IPS-18a (cell line): ENCODE measurements at regions not wholly inside any gene's neighbourhood (a gene's known extent, or its start where the extent isn't known, plus 50 kb on each side); places are given as distances from the start of the nearest gene placed in this dataset.

Experiments used
- H3K27ac ChIP-seq: one replicate; pipeline ENCODE4 v1.5.1; 2013; ENCODE audit warnings: low read length
- H3K27me3 ChIP-seq: one replicate; pipeline ENCODE4 v1.6.1; 2013; ENCODE audit warnings: mild to moderate bottlenecking, low read length; ENCODE audit not compliant: control insufficient read depth, insufficient read depth
- H3K36me3 ChIP-seq: one replicate; pipeline ENCODE4 v1.6.1; 2013; ENCODE audit warnings: low read depth, low read length; ENCODE audit not compliant: control insufficient read depth
- H3K4me1 ChIP-seq: one replicate; pipeline ENCODE4 v1.6.1; 2013; ENCODE audit warnings: low read depth, low read length; ENCODE audit not compliant: control insufficient read depth
- H3K4me3 ChIP-seq: one replicate; pipeline ENCODE4 v1.5.1; 2013; ENCODE audit warnings: low read length
- H3K9ac ChIP-seq: one replicate; pipeline ENCODE4 v1.6.1; 2013; ENCODE audit warnings: mild to moderate bottlenecking, low read length, moderate library complexity
- H3K9me3 ChIP-seq: one replicate; pipeline ENCODE4 v1.6.1; 2013; ENCODE audit warnings: low read depth, low read length; ENCODE audit not compliant: control insufficient read depth

DNA sequence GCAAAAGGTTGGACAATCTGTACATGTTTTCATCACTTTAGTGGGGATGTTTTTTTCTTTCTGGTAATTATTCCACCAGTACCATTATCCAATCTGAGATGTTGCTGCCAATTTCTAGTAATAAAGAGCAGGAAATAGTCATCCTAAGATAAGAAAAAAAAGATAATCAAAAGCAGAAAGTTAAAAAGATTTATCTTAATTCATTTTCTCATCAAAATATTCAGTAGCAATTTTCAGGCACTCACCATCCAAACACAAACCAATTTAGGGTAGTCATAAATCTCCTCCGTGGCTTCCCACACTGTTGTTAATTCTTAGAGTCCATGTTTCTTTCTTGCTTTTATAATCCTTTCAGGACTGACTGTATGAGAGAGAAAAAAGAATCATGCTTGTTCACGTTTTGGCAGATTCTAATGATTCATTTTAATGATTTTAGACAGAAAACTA is 263.7 kb upstream of the UGT8 start:
- H3K27me3 ChIP-seq: no peaks in the 10 kb centered on the region
- H3K9ac ChIP-seq: no peak overlapping the region
- H3K9me3 ChIP-seq: no peaks in the 10 kb centered on the region
- no peak overlapping the region for H3K4me3 ChIP-seq
- no peak overlapping the region for H3K27ac ChIP-seq
- H3K36me3 ChIP-seq: no peaks in the 10 kb centered on the region
- H3K4me1 ChIP-seq: no peaks in the 10 kb centered on the region

DNA sequence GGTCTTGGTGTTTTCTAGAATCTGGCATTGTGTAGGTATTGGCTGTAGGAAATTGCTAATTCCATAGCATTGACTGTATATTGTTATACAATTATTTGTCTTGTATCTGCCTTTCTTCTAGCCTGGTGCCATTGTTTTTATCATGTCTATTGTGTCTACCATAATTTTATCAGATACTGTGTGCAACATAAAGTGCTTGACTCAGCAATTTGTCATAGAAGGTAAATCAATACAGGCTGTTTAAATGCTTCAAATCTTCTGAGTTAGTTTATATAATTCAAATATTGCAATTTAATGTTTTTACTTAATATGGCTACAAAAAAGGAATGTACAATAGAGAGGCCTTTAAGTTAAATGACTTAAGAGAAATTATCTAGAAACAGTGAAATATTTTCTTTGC is 263.3 kb upstream of the UGT8 start:
- Histone ChIP-seq H3K27me3 (no peaks in the 10 kb centered on the region), H3K27ac (no peak overlapping the region), H3K9ac (no peak overlapping the region), H3K4me1 (no peaks in the 10 kb centered on the region), H3K9me3 (no peaks in the 10 kb centered on the region), H3K36me3 (no peaks in the 10 kb centered on the region), H3K4me3 (no peak overlapping the region)

DNA sequence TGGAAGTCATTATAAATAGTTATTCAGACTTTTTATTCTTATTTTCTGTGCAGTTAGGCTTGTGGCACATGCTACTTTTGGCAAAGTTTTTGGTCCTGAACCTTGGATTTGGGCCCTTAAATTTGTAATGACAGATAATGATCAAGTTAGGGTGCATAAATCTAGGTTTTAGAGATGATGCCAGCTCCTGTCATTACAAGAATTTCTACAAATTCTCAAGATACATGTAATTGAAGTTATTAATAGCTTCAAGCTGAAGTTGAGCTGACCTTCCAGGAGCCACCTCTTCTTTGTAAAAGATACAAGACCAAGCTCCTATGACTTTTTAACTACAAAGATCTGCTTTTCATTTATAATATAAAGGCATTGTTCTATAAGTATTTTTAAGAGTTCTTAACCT is 255.6 kb upstream of the UGT8 start:
- H3K9ac ChIP-seq: no peak overlapping the region
- no peak overlapping the region for H3K27ac ChIP-seq
- H3K27me3 ChIP-seq: no peaks in the 10 kb centered on the region
- no peaks in the 10 kb centered on the region for H3K4me1 ChIP-seq
- no peaks in the 10 kb centered on the region for H3K9me3 ChIP-seq
- no peaks in the 10 kb centered on the region for H3K36me3 ChIP-seq
- no peak overlapping the region for H3K4me3 ChIP-seq

DNA sequence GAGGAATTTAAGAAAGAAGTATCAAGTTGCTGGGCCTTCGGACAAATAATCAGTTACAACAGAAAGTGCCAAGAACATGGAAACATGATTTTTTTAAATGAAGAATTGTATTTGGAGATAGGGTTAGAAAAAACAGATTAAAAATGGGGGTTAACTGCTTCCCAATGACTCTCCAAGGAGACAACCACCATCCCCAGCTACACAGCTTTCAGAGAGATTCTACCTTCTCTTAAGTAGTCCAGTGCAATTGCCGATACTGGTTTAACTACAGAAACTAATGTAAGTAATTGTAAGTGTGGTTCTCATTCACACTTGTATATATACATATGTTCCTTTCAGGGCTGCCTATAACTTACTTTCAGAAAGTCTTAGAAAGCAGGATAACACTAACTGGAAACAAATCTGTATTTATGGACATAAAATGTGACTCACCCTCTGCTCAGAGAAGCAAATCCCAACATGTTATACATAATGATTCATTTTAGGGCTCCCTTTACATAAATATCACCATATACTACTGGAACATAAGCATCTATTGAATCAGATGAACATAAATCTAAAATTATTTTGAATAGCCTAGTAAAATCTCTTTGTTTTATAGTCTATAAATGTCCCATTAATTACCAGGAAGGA is 248.9 kb upstream of the UGT8 start:
- Histone ChIP-seq H3K9ac (no peak overlapping the region), H3K9me3 (peaks cover 3% of the 10 kb centered on the region), H3K36me3 (no peaks in the 10 kb centered on the region), H3K4me3 (no peak overlapping the region), H3K4me1 (peaks cover 4% of the 10 kb centered on the region), H3K27ac (no peak overlapping the region), H3K27me3 (no peaks in the 10 kb centered on the region)

DNA sequence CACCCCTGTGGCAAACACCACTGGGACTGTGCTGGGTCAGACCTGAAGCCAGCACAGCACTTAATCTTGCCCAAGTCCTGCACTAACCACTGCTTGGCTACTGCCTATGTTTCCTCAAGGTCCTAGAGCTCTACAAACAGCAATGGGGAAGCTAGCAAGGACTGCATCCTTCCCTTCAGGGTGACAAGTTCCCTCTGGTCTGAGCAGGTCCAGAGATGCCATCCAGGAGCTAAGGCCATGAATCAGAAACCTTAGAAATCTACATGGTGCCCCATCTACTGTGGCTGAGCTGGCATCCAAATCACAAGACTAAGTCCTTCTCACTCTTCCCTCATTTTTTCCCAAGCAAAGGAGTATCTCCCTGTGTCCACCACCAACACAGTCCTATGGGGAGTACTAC is 239.7 kb upstream of the UGT8 start:
- no peak overlapping the region for H3K27ac ChIP-seq
- H3K4me3 ChIP-seq: no peak overlapping the region
- H3K4me1 ChIP-seq: no peaks in the 10 kb centered on the region
- no peaks in the 10 kb centered on the region for H3K9me3 ChIP-seq
- H3K27me3 ChIP-seq: no peaks in the 10 kb centered on the region
- H3K36me3 ChIP-seq: no peaks in the 10 kb centered on the region
- H3K9ac ChIP-seq: no peak overlapping the region

DNA sequence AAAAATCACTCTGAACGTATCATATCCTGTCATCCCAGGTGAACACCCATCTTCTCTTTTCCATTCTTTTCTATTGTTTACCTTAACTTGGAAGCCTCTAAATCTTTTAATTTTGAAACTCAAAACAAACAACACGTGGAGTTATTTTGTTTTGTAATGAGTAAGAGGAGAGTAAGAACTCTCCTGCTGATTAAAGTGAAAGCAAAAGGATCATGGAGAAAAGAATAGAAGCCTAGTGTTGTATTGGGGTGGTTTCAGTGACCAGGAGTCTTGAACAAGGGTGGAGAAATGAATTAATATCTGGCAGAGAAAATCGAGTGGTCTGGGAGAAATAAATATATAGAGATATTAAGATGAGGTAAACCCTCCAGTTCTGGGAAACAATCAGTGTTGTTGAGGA is 237.4 kb upstream of the UGT8 start:
- Histone ChIP-seq H3K9me3 (no peaks in the 10 kb centered on the region), H3K4me3 (no peak overlapping the region), H3K36me3 (no peaks in the 10 kb centered on the region), H3K27ac (no peak overlapping the region), H3K9ac (no peak overlapping the region), H3K27me3 (no peaks in the 10 kb centered on the region), H3K4me1 (no peaks in the 10 kb centered on the region)

DNA sequence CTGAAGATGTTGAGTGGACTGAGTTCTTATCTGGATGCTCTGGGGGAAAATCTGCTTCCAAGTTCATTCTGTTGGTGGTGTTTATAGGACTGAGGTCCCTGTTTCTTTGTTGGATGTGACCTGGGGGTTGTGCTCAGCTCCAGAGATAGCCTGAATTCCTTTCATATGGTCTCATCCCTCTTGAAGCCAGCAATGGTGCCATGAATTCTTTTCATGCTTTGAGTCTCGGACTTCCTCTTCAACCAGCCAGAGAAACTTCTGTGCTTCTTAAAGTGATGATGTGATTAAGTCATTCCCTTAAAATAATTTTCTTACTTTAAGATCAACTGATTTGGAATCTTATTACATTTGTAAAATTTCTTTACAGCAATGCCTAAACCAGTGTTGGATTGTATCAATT is 233.8 kb upstream of the UGT8 start:
- H3K27me3 ChIP-seq: no peaks in the 10 kb centered on the region
- no peak overlapping the region for H3K4me3 ChIP-seq
- H3K4me1 ChIP-seq: no peaks in the 10 kb centered on the region
- H3K36me3 ChIP-seq: no peaks in the 10 kb centered on the region
- H3K9ac ChIP-seq: no peak overlapping the region
- no peaks in the 10 kb centered on the region for H3K9me3 ChIP-seq
- no peak overlapping the region for H3K27ac ChIP-seq

DNA sequence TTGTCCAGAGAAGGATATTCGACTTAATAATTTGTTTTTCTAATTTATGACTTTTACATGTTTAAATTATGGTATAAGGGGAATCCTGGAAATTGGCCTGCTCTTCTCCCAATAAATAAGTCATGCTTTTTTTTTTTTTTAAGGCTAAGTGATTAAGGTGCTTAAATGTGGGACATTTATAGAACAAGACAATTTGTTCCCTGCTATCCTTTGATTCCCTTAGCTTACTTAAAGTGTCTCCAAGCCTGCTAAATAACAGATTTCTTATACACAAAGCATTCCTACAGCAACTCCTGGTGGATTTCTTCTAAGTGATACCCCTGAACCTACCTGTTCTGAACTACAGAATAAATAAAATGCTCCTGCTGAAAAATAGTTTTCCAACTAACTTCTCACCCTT is 233.0 kb upstream of the UGT8 start:
- H3K9ac ChIP-seq: no peak overlapping the region
- H3K4me1 ChIP-seq: no peaks in the 10 kb centered on the region
- no peak overlapping the region for H3K4me3 ChIP-seq
- H3K27me3 ChIP-seq: no peaks in the 10 kb centered on the region
- no peaks in the 10 kb centered on the region for H3K36me3 ChIP-seq
- no peaks in the 10 kb centered on the region for H3K9me3 ChIP-seq
- H3K27ac ChIP-seq: no peak overlapping the region

DNA sequence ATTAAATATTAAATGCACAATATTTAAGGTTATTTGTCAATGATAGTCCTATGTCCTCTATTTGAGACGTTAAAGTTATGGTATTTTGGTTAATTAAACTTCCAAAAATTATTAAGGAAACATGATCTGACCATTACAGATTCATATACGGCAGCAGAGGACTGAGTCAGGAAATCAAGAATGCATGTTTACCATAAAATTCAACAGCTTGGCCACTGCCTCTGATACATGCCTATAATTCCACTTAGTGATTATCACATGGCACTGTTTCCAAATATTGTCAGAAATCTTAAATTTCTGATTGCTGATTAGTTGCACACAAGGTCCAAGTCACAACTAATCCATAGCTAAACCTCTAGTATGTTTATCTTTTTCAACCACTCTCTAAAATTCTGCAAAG is 232.2 kb upstream of the UGT8 start:
- no peak overlapping the region for H3K9ac ChIP-seq
- no peak overlapping the region for H3K27ac ChIP-seq
- no peaks in the 10 kb centered on the region for H3K4me1 ChIP-seq
- H3K27me3 ChIP-seq: no peaks in the 10 kb centered on the region
- no peak overlapping the region for H3K4me3 ChIP-seq
- H3K36me3 ChIP-seq: no peaks in the 10 kb centered on the region
- H3K9me3 ChIP-seq: no peaks in the 10 kb centered on the region

DNA sequence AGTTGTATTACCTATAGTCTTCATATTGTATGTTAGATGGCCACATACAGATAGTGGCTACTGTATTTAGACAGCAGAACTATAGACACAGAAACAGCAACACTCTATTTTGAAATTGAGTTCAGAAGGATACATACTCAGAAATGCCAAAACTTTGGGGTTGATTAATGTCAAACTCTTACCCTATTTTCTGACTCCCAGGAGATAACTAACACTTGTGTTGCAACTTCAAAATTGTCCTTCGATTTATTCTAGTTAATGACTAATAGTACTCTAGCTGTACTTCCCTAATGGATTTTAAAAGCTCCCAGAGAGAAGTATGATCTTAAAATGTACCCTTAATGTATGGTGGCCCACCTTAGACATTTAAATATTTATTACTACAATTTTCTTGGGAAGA is 229.9 kb upstream of the UGT8 start:
- no peaks in the 10 kb centered on the region for H3K9me3 ChIP-seq
- H3K27ac ChIP-seq: no peak overlapping the region
- no peaks in the 10 kb centered on the region for H3K4me1 ChIP-seq
- H3K27me3 ChIP-seq: no peaks in the 10 kb centered on the region
- no peak overlapping the region for H3K9ac ChIP-seq
- H3K4me3 ChIP-seq: no peak overlapping the region
- H3K36me3 ChIP-seq: no peaks in the 10 kb centered on the region

DNA sequence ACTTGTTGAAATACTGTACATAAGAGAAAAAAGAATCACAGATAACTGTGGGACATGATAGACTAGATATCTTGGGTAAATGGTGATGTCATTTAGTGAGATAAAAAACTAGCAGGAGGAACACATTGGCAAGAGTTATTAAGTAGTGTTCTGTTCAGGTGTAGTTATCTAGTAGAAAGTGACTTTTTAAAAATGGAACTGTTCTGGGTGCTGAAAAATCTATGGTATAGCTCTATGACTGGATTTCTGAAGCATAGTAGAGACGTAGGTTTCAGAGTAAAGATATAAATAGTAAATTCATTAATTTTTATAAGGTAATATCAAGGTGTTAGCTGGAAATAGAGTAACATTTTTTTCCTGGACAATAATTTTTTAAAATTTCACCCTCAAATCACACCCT is 225.1 kb upstream of the UGT8 start:
- no peak overlapping the region for H3K9ac ChIP-seq
- no peaks in the 10 kb centered on the region for H3K27me3 ChIP-seq
- no peak overlapping the region for H3K4me3 ChIP-seq
- H3K9me3 ChIP-seq: no peaks in the 10 kb centered on the region
- no peaks in the 10 kb centered on the region for H3K36me3 ChIP-seq
- no peak overlapping the region for H3K27ac ChIP-seq
- no peaks in the 10 kb centered on the region for H3K4me1 ChIP-seq

DNA sequence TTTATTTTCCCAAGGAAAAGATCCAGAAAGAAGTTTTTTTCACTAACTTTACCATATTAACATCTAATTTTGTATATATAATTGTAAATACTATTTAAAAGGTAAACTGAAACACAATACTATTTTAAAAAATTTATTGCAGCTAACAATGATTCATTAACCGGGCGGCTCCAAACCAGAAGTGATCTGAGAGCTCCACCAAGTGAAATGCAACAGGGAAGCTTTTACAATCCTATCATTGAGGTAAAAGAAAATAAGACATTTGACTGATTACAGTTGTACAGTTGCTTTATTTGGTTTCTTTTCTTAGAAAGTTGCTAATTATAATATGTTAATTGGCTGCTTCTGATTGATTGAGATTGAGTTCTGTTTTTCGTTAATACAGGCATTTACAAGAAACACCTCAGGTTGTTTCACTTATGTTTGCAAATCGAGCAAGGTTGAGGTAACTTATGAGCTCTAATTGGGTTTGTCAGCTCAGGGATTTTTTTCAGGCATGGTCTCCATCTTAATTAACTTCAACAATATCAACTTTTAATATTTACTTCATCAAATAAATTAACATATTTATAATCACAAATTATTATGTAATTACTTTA is 220.2 kb upstream of the UGT8 start:
- Histone ChIP-seq H3K9ac (no peak overlapping the region), H3K9me3 (no peaks in the 10 kb centered on the region), H3K4me1 (no peaks in the 10 kb centered on the region), H3K27ac (no peak overlapping the region), H3K36me3 (no peaks in the 10 kb centered on the region), H3K27me3 (no peaks in the 10 kb centered on the region), H3K4me3 (no peak overlapping the region)
